H1 (cell line): ENCODE measurements at regions not wholly inside any gene's neighbourhood (a gene's known extent, or its start where the extent isn't known, plus 50 kb on each side); places are given as distances from the start of the nearest gene placed in this dataset.

Source experiments
- CTCF ChIA-PET: fragments of 300-600 bp; sonication (Branson Sonifier 250); formaldehyde crosslinking; loops from one replicate; lab custom pipeline; 2021; ENCODE audit not compliant: partially characterized antibody; lab: Charles Lee
- POLR2A ChIA-PET: fragments of 300-600 bp; sonication (Branson Sonifier 250); formaldehyde crosslinking; loops from one replicate; lab custom pipeline; 2021; ENCODE audit warnings: inconsistent platforms; ENCODE audit not compliant: partially characterized antibody; lab: Charles Lee
- DNase-seq, 2 experiments: peaks; one replicate each; pipeline versions ENCODE4 v3.0.0 to v3.0.0-alpha.2; 2010 to 2022; ENCODE audit warnings: low spot score in 2 of 2, low read depth in 1 of 2, mixed read lengths in 1 of 2
- FAIRE-seq: peaks from 2 replicates; lab custom pipeline; 2011; peaks lifted over from hg19 to GRCh38; lab: Jason Lieb, UNC
- H2AFZ ChIP-seq: 2 replicates; pipeline ENCODE4 v1.8.1; 2012; ENCODE audit warnings: low read length, inconsistent platforms
- H2AK5ac ChIP-seq: 2 replicates; pipeline ENCODE4 v1.6.1; 2013; ENCODE audit warnings: low read depth, low read length
- H2BK120ac ChIP-seq: replicated peaks from 2 replicates; pipeline ENCODE3; 2013; ENCODE audit warnings: low read depth, low read length, inconsistent platforms
- H2BK12ac ChIP-seq: 2 replicates; pipeline ENCODE4 v1.6.1; 2013; ENCODE audit warnings: low read depth, low read length
- H2BK15ac ChIP-seq: 2 replicates; pipeline ENCODE4 v1.6.1; 2013; ENCODE audit warnings: low read length
- H2BK20ac ChIP-seq: 2 replicates; pipeline ENCODE4 v1.6.1; 2013; ENCODE audit warnings: low read length
- H2BK5ac ChIP-seq: 2 replicates; pipeline ENCODE4 v1.6.1; 2013; ENCODE audit warnings: low read depth, low read length
- H3K14ac ChIP-seq: 2 replicates; pipeline ENCODE4 v1.6.1; 2013; ENCODE audit warnings: inconsistent platforms; ENCODE audit not compliant: insufficient read length
- H3K18ac ChIP-seq: 2 replicates; pipeline ENCODE4 v1.6.1; 2013; ENCODE audit warnings: low read length; ENCODE audit errors: extremely low read depth
- H3K23ac ChIP-seq: 2 replicates; pipeline ENCODE4 v1.6.1; 2013; ENCODE audit warnings: inconsistent platforms; ENCODE audit not compliant: insufficient read length
- H3K23me2 ChIP-seq: 2 replicates; pipeline ENCODE4 v1.6.1; 2013; ENCODE audit warnings: low read depth, low read length
- H3K27ac ChIP-seq: 2 replicates; pipeline ENCODE4 v1.6.1; 2011; ENCODE audit warnings: low read depth, low read length, inconsistent platforms
- H3K27me3 ChIP-seq, 4 experiments: replicated peaks in 1 of 4; 1 replicate in 1 of 4; 2 replicates in 3 of 4; pipeline versions ENCODE4 v1.6.1 to v1.8.1; 2011 to 2013; ENCODE audit warnings: low read length in 3 of 4, mild to moderate bottlenecking in 3 of 4, inconsistent platforms in 2 of 4, mixed read lengths in 2 of 4, moderate library complexity in 1 of 4; ENCODE audit not compliant: control insufficient read depth in 3 of 4, insufficient read depth in 3 of 4; ENCODE audit errors: extremely low read depth in 1 of 4
- H3K36me3 ChIP-seq, 4 experiments: 2 replicates each; pipeline versions ENCODE4 v1.6.1 to v1.8.1; 2011 to 2013; ENCODE audit warnings: mild to moderate bottlenecking in 4 of 4, low read length in 3 of 4, moderate library complexity in 2 of 4, control low read depth in 1 of 4, inconsistent platforms in 1 of 4; ENCODE audit not compliant: insufficient read depth in 4 of 4, control insufficient read depth in 2 of 4
- H3K4ac ChIP-seq: replicated peaks from 2 replicates; pipeline ENCODE3; 2013; ENCODE audit warnings: low read length, low read depth, mixed read lengths, inconsistent platforms; ENCODE audit not compliant: insufficient read length
- H3K4me1 ChIP-seq, 4 experiments: replicated peaks in 1 of 4; 1 replicate in 1 of 4; 2 replicates in 3 of 4; pipeline versions ENCODE4 v1.6.1 to v1.8.1; 2011 to 2013; ENCODE audit warnings: low read length in 3 of 4, inconsistent platforms in 2 of 4, mixed read lengths in 1 of 4; ENCODE audit not compliant: insufficient read depth in 4 of 4, control insufficient read depth in 3 of 4
- H3K4me2 ChIP-seq, 2 experiments: 2 replicates each; pipeline versions ENCODE4 v1.6.1 to v1.8.1; 2011 to 2013; ENCODE audit warnings: low read depth in 2 of 2, low read length in 2 of 2, control low read depth in 1 of 2, inconsistent platforms in 1 of 2, mild to moderate bottlenecking in 1 of 2; ENCODE audit not compliant: insufficient read depth in 1 of 2
- H3K4me3 ChIP-seq, 4 experiments: fragments of 200-600, 300-600 bp in 1 of 4; sonication (generic), shearing (Covaris generic), sonication (Bioruptor Twin) in 1 of 4; 2 replicates each; pipeline versions ENCODE4 v1.5.1 to v1.8.1; 2011 to 2016; ENCODE audit warnings: low read length in 4 of 4, low read depth in 3 of 4, control low read depth in 2 of 4, inconsistent platforms in 2 of 4, mild to moderate bottlenecking in 2 of 4, mixed read lengths in 1 of 4, moderate library complexity in 1 of 4; ENCODE audit not compliant: insufficient read depth in 2 of 4; ENCODE audit errors: extremely low read depth in 1 of 4
- H3K56ac ChIP-seq: replicated peaks from 2 replicates; pipeline ENCODE3; 2013; ENCODE audit warnings: low read depth, mild to moderate bottlenecking, mixed read lengths, low read length, inconsistent platforms; ENCODE audit not compliant: insufficient read length
- H3K79me1 ChIP-seq: 2 replicates; pipeline ENCODE4 v1.6.1; 2013; ENCODE audit warnings: low read depth, low read length, control low read depth
- H3K79me2 ChIP-seq, 2 experiments: 2 replicates each; pipeline versions ENCODE4 v1.6.1 to v1.8.1; 2012 to 2013; ENCODE audit warnings: low read length in 2 of 2, mild to moderate bottlenecking in 2 of 2, inconsistent platforms in 1 of 2; ENCODE audit not compliant: insufficient read depth in 2 of 2, control insufficient read depth in 1 of 2
- H3K9ac ChIP-seq, 4 experiments: replicated peaks in 1 of 4; 1 replicate in 1 of 4; 2 replicates in 3 of 4; pipeline versions ENCODE4 v1.6.1 to v1.8.1; 2011 to 2013; ENCODE audit warnings: low read depth in 3 of 4, low read length in 3 of 4, control low read depth in 2 of 4, mild to moderate bottlenecking in 2 of 4, moderate library complexity in 2 of 4, inconsistent platforms in 1 of 4; ENCODE audit errors: extremely low read depth in 1 of 4
- H3K9me3 ChIP-seq, 2 experiments: 2 replicates each; pipeline versions ENCODE4 v1.6.1 to v1.8.1; 2012 to 2013; ENCODE audit warnings: mild to moderate bottlenecking in 2 of 2, moderate library complexity in 2 of 2, control low read depth in 1 of 2, inconsistent platforms in 1 of 2, low read depth in 1 of 2, low read length in 1 of 2, mixed read lengths in 1 of 2; ENCODE audit not compliant: insufficient read depth in 2 of 2
- H4K20me1 ChIP-seq, 2 experiments: replicated peaks in 1 of 2; 2 replicates each; pipeline versions ENCODE3 to v1.8.1; 2011 to 2013; ENCODE audit warnings: inconsistent platforms in 2 of 2, low read length in 2 of 2, mild to moderate bottlenecking in 1 of 2; ENCODE audit not compliant: insufficient read depth in 2 of 2, control insufficient read depth in 1 of 2
- H4K5ac ChIP-seq: 2 replicates; pipeline ENCODE4 v1.6.1; 2013; ENCODE audit warnings: low read length, low read depth, mixed read lengths, inconsistent platforms; ENCODE audit not compliant: insufficient read length
- H4K8ac ChIP-seq: 2 replicates; pipeline ENCODE4 v1.8.0; 2013; ENCODE audit warnings: mild to moderate bottlenecking, moderate library complexity, low read length, inconsistent platforms; ENCODE audit not compliant: insufficient read depth; ENCODE audit errors: extremely low read depth
- H4K91ac ChIP-seq: replicated peaks from 2 replicates; pipeline ENCODE3; 2013; ENCODE audit warnings: low read length, mixed read lengths, inconsistent platforms; ENCODE audit not compliant: insufficient read length
- SP4 ChIP-seq: IDR thresholded peaks from 2 replicates; pipeline ENCODE4 v1.6.1; 2012; ENCODE audit warnings: low read length, inconsistent platforms
- TAF1 ChIP-seq: IDR thresholded peaks from 2 replicates; pipeline ENCODE4 v1.6.1; 2011; ENCODE audit warnings: mild to moderate bottlenecking, low read depth, low read length
- TCF12 ChIP-seq: IDR thresholded peaks from 2 replicates; pipeline ENCODE4 v1.6.1; 2011; ENCODE audit warnings: low read depth, mild to moderate bottlenecking, low read length
- USF2 ChIP-seq: IDR thresholded peaks from 2 replicates; pipeline ENCODE4 v1.6.1; 2011; ENCODE audit warnings: low read length, improper control_type of control experiment
- WGBS, 2 experiments: shearing (Covaris generic) in 1 of 2; methylation state at CpG; one replicate each; pipeline versions ENCODE4 v1.1.6 to v1.1.7; 2013 to 2015; ENCODE audit warnings: low lambda C conversion rate in 2 of 2, mixed read lengths in 2 of 2, inconsistent platforms in 1 of 2, low coverage in 1 of 2, missing lambda C conversion rate in 1 of 2; ENCODE audit not compliant: insufficient replicate concordance in 2 of 2, insufficient coverage in 1 of 2, insufficient read length in 1 of 2; ENCODE audit errors: extremely low coverage in 1 of 2, missing lambda C conversion rate in 1 of 2; 5-methylcytosine and 5-hydroxymethylcytosine counted together

- H3K4me2 ChIP-seq: no peak overlapping the region
- no peak overlapping the region for H2BK120ac ChIP-seq
- H3K79me1 ChIP-seq: no peaks in the 10 kb centered on the region
- H2BK12ac ChIP-seq: no peak overlapping the region
- peaks cover 0 to 4% of the 10 kb centered on the region in 2 experiments; a peak in 1 of 4 replicates for H3K9me3 ChIP-seq
- H3K18ac ChIP-seq: no peak overlapping the region
- H3K4ac ChIP-seq: no peak overlapping the region
- no peaks in the 10 kb centered on the region for H3K27me3 ChIP-seq
- no peak overlapping the region for H3K23ac ChIP-seq
- no peak overlapping the region for H2AFZ ChIP-seq
- no peak for DNase-seq
- CTCF ChIA-PET: no interaction called here
- no peak overlapping the region for H3K4me3 ChIP-seq
- H2AK5ac ChIP-seq: no peak overlapping the region
- H4K8ac ChIP-seq: no peak overlapping the region
- H2BK15ac ChIP-seq: no peak overlapping the region
- H3K27ac ChIP-seq: no peak overlapping the region
- H4K91ac ChIP-seq: no peak overlapping the region
- POLR2A ChIA-PET: no interaction called here
- H2BK5ac ChIP-seq: no peak overlapping the region
- H3K23me2 ChIP-seq: no peaks in the 10 kb centered on the region
- H3K79me2 ChIP-seq: no peaks in the 10 kb centered on the region
- no peaks in the 10 kb centered on the region for H3K4me1 ChIP-seq
- H3K9ac ChIP-seq: no peak overlapping the region
- WGBS, 2 experiments: 88% methylated on average over 2 of the region's 2 CpGs; no CpG with 5 or more reads in 1 of the 2 experiments
- H4K5ac ChIP-seq: no peak overlapping the region
- H3K14ac ChIP-seq: no peak overlapping the region
- TF ChIP-seq TCF12 (no peak), SP4 (no peak), USF2 (no peak), TAF1 (no peak)
- H4K20me1 ChIP-seq: no peaks in the 10 kb centered on the region
- H3K36me3 ChIP-seq: no peaks in the 10 kb centered on the region
- FAIRE-seq: no peak
- H3K56ac ChIP-seq: no peak overlapping the region
- H2BK20ac ChIP-seq: no peak overlapping the region
Measured at GRCh38 chr9:118630931-118631595, 738.2 kb downstream of the BRINP1 start.
